Left hindlimb (tissue), 1 donor: ENCODE measurements at regions not wholly inside any gene's neighbourhood (a gene's known extent, or its start where the extent isn't known, plus 50 kb on each side); places are given as distances from the start of the nearest gene placed in this dataset.
"Not testable (repeated sequence)": the region's sequence is repeated elsewhere in the genome, so short reads cannot be mapped to it uniquely, and the experiment has no call there.

ENCODE experiments used
- DNase-seq: peaks from one replicate; pipeline ENCODE4 v3.0.0-alpha.2; 2018

- DNase-seq = no peak
Measured at GRCh38 chr7:84941936-84942335, 244.9 kb downstream of the SEMA3D start.

- no peak for DNase-seq
Measured at GRCh38 chr7:84941291-84941690, 245.6 kb downstream of the SEMA3D start.

- DNase-seq = no peak
Measured at GRCh38 chr7:84939888-84940287, 247.0 kb downstream of the SEMA3D start.

GRCh38 chr7:84939442-84939841 lies 247.4 kb downstream of the SEMA3D start:
- no peak for DNase-seq

- DNase-seq = no peak
Measured at GRCh38 chr7:84924353-84924752, 262.5 kb downstream of the SEMA3D start.

- DNase-seq = no peak
Measured at GRCh38 chr7:84923348-84923747, 263.5 kb downstream of the SEMA3D start.

- DNase-seq = no peak
Measured at GRCh38 chr7:84921154-84921553, 265.7 kb downstream of the SEMA3D start.

GRCh38 chr7:84916973-84917372 lies 269.9 kb downstream of the SEMA3D start:
- not testable (repeated sequence) for DNase-seq

GRCh38 chr7:84916161-84916560 lies 270.7 kb downstream of the SEMA3D start:
- no peak for DNase-seq

- DNase-seq = no peak
Measured at GRCh38 chr7:84914598-84914997, 272.3 kb downstream of the SEMA3D start.

GRCh38 chr7:84913731-84914130 lies 273.1 kb downstream of the SEMA3D start:
- DNase-seq = no peak

- no peak for DNase-seq
Measured at GRCh38 chr7:84912993-84913635, 273.7 kb downstream of the SEMA3D start.

- DNase-seq = no peak
Measured at GRCh38 chr7:84912537-84912936, 274.3 kb downstream of the SEMA3D start.

- no peak for DNase-seq
Measured at GRCh38 chr7:84912018-84912417, 274.8 kb downstream of the SEMA3D start.

GRCh38 chr7:84911077-84911476 lies 275.8 kb downstream of the SEMA3D start:
- DNase-seq = no peak

GRCh38 chr7:84910322-84910721 lies 276.5 kb downstream of the SEMA3D start:
- DNase-seq = not testable (repeated sequence)

GRCh38 chr7:84908196-84908793 lies 278.6 kb downstream of the SEMA3D start:
- DNase-seq = no peak

GRCh38 chr7:84906889-84907288 lies 280.0 kb downstream of the SEMA3D start:
- no peak for DNase-seq

GRCh38 chr7:84904561-84904960 lies 282.3 kb downstream of the SEMA3D start:
- no peak for DNase-seq

GRCh38 chr7:84901366-84901765 lies 285.5 kb downstream of the SEMA3D start:
- no peak for DNase-seq

- DNase-seq = no peak
Measured at GRCh38 chr7:84900215-84900614, 286.6 kb downstream of the SEMA3D start.

- no peak for DNase-seq
Measured at GRCh38 chr7:84895563-84895962, 291.3 kb downstream of the SEMA3D start.

GRCh38 chr7:84883570-84883969 lies 303.3 kb downstream of the SEMA3D start:
- DNase-seq = not testable (repeated sequence)

- DNase-seq = not testable (repeated sequence)
Measured at GRCh38 chr7:84880326-84880997, 306.4 kb downstream of the SEMA3D start.
